Germinal center (tissue), 1 donor: ENCODE measurements at regions not wholly inside any gene's neighbourhood (a gene's known extent, or its start where the extent isn't known, plus 50 kb on each side); places are given as distances from the start of the nearest gene placed in this dataset.

Experiments used
- DNase-seq: peaks from one replicate; pipeline ENCODE4 v3.0.0; 2012; ENCODE audit warnings: mixed read lengths, low spot score

DNA sequence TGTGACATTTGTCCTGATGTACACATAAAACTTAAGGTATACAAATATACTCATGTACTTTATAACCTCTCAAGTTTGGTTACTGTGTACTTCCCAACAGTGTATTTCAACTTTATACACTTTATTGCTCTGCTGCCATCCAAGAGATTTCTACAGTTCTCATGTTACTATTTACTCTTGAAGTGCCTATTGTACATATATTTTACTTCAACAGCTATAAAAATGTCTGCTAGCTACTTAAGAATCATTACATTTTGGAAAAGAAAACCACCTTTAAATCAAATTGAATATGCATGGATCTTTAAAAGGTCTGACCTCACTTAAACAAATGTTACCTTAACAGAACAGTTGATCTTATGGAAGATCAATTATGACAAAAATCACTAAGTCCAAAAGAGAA is 1056.4 kb downstream of the ADGRL3 start:
- no peak for DNase-seq

- DNase-seq, result no peak
Observed at GRCh38 chr4:62252728-62253127, 1052.6 kb downstream of the ADGRL3 start.

DNA sequence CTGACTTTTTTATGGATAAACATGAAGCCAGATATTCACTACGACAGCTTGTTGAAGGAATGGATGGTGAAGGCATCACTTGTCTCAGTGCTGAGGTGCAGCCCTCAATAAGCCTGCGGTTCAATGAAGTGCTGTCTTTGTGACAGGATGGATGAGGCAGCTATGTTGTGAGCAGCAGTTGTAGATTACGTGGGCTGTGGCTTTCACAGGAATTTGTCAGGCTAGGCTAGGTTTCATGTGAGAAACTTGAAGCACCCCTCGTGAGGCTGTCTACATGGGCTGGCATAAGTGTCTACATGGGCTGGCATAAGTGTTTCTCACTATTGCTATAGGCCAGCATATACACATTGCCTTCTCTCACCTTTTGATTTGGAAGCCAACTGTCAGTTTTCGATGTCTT is 1050.0 kb downstream of the ADGRL3 start:
- DNase-seq, result no peak

GRCh38 chr4:62243895-62244294 is 1043.8 kb downstream of the ADGRL3 start:
- no peak for DNase-seq

DNA sequence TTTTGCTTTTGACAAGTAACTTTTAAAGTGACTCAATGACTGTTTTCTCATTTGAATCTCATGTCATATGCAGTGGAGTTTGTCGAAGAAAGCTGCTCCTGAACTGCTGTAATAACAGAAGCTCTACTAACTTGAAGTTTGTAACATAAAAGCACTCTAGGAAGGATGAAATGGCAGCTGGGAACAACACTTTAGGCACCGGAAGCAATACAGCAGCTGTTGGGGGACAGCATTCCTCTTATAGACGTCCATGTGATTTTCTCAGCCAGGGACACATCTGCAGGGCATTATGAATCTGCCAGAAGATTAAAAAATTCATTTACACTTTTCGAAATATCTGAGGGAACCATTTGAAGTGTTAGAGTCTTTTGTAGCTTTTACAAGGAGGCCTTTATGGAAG is 1035.8 kb downstream of the ADGRL3 start:
- no peak for DNase-seq

- DNase-seq, result no peak
Observed at GRCh38 chr4:62232814-62233213, 1032.7 kb downstream of the ADGRL3 start.

DNA sequence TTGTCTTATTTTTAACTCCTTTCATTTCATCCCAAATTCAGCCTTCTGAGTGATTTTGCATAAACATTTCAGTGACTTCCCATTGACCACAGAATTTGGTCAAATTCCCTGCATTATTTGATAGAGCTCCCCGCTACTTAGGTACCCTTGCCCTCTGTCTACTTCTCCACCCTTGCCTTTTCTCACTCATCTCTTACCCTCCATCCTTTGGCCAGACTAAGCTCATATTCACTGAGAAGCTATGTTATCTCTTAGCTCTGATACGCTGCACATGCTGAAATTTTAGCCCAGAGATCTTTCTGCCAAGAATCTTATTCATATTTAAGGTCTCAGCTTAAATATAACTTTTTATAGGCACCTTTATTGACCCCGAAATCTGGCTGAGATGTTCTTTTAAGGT is 1031.9 kb downstream of the ADGRL3 start:
- no peak for DNase-seq

- DNase-seq, result no peak
Observed at GRCh38 chr4:62226082-62226481, 1026.0 kb downstream of the ADGRL3 start.

GRCh38 chr4:62222121-62222520 is 1022.0 kb downstream of the ADGRL3 start:
- no peak for DNase-seq

DNA sequence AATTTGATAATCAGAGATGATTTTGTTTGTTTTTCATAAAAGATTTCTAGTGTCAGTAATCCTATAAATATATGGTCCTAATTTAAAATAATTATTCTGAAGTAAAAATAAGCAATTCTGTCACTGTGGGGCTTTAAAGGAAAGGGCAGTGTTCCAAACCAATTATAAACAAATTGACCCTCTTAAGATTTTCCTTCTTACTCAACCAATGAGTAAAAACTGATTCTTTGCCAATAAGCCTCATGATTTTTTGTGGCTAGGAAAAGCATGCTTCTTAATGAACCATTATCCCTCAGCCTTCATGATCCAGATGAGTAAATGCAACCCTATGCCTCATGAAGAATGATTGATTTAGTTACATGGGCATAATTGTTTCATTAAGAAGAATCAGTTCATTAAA is 1010.4 kb downstream of the ADGRL3 start:
- no peak for DNase-seq

- DNase-seq, result no peak
Observed at GRCh38 chr4:62209757-62210485, 1009.8 kb downstream of the ADGRL3 start.

DNA sequence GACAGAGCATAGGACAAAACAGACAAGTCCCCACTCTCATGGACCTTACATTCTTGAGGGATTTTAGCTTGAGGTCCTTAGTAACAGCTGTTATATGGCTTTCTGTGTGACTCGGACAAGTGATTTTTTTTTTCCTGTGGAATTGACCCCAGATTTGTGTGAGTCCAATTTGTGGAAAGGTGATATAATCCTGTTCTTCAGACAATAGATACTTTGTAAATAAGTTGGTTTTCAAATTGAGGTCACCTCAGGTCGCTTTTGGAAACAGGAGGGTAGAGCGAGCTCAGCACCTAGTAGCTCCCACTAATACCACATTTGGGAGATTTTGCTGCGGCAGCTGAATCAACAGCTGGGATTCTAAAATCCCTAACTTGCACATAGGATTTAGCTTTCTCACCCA is 1008.8 kb downstream of the ADGRL3 start:
- DNase-seq, result no peak

GRCh38 chr4:62204136-62204535 is 1004.0 kb downstream of the ADGRL3 start:
- DNase-seq, result no peak

- no peak for DNase-seq
Observed at GRCh38 chr4:62199291-62199810, 999.2 kb downstream of the ADGRL3 start.

DNA sequence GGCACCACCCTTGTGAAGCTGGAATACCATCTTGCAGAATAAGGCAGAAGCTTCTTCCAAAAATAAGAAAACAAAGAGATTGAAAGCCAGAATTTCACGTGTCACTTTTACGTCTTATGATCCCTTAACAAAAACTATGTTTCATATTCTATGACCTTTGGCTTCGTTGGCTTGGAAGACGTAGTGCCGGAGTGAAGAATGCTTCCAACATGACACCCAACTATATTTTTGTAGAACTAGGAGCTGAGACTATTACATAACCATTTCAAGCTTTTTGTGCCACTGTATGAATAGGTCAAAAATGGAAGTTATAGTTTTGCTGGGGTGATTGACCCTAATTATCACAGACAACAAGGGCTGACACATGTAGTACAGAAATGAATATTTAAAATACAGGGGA is 996.2 kb downstream of the ADGRL3 start:
- DNase-seq, result no peak

- DNase-seq, result no peak
Observed at GRCh38 chr4:62194342-62194741, 994.2 kb downstream of the ADGRL3 start.

- no peak for DNase-seq
Observed at GRCh38 chr4:62193761-62194160, 993.6 kb downstream of the ADGRL3 start.

GRCh38 chr4:62191451-62192240 is 991.5 kb downstream of the ADGRL3 start:
- no peak for DNase-seq

DNA sequence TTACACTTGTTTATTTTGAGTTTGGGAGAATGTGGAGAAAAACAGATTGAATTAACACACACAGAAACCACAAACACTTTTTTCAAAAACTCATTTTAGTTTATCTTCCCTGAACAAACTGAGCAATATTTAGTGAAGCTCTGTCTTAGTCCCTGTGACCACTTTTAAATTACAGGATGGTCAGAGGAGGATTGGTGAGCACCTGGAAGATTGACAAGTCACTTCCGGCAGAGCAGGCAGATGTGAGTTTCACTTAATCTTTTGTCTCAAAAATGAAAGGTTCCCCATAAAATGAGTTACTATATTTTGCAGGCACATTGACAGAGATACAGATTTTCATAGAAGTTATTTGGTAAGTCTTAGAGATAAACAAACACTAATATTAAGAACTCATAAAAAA is 970.1 kb downstream of the ADGRL3 start:
- DNase-seq, result no peak

DNA sequence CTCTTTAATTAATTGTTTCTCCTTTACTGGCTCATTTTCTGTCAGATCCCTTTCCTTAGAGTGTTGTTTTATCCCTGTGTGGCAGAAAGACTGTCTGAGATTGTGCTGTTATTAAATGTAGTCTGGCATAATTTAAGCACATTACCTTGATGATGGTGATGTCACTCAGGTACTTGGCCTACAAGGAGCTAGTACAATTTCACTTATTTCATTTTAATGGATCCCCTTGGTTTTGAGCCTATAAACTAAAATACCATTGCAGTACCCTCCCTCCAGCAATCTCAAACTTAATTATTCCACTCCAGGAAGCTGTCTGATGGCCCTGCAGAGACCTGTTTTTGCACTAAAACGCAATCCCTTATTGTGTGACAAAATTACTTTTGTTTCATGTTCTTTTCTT is 968.6 kb downstream of the ADGRL3 start:
- no peak for DNase-seq

DNA sequence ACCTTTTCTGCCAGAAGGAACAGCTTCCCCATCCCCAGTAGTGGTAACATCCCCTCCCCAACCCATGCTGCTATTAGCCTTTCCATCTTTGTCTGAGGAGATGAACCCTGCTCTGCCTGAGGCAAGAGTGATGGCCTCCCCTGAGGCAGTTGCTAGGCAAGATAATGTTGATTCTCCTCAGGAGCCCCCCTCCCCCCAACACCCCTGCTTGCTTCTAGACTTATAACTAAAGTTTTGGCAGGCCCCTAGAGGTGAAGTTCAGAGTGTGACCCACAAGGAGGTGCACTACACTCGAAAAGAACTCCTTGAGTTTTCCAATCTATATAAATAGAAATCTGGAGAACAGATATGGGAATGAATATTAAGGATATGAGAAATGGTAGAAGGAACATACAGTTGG is 962.5 kb downstream of the ADGRL3 start:
- no peak for DNase-seq

- no peak for DNase-seq
Observed at GRCh38 chr4:62161446-62161845, 961.3 kb downstream of the ADGRL3 start.

- DNase-seq, result no peak
Observed at GRCh38 chr4:62159876-62160275, 959.8 kb downstream of the ADGRL3 start.
